Endothelial cell of hepatic sinusoid (primary cell): ENCODE measurements at regions not wholly inside any gene's neighbourhood (a gene's known extent, or its start where the extent isn't known, plus 50 kb on each side); places are given as distances from the start of the nearest gene placed in this dataset.

Source experiments
- in situ Hi-C: cut with HindIII; loops from 2 replicates; pipeline ENCODE4 v1.10.0; 2017; ENCODE audit warnings: low sequenced_read_pairs

GRCh38 chr6:95071464-95071863 lies 505.9 kb upstream of the MANEA start:
- in situ Hi-C loops, result no loop called here

GRCh38 chr6:95078457-95078856 lies 498.9 kb upstream of the MANEA start:
- in situ Hi-C loops, result no loop called here

- in situ Hi-C loops, result no loop called here
Observed at GRCh38 chr6:95081231-95081630, 496.1 kb upstream of the MANEA start.

GRCh38 chr6:95081949-95082348 lies 495.4 kb upstream of the MANEA start:
- in situ Hi-C loops, result no loop called here

GRCh38 chr6:95083506-95083905 lies 493.8 kb upstream of the MANEA start:
- in situ Hi-C loops, result no loop called here

- in situ Hi-C loops, result no loop called here
Observed at GRCh38 chr6:95084867-95085266, 492.5 kb upstream of the MANEA start.

GRCh38 chr6:95087394-95088097 lies 489.8 kb upstream of the MANEA start:
- in situ Hi-C loops, result no loop called here

GRCh38 chr6:95091823-95092436 lies 485.4 kb upstream of the MANEA start:
- in situ Hi-C loops, result no loop called here

GRCh38 chr6:95093154-95093553 lies 484.2 kb upstream of the MANEA start:
- in situ Hi-C loops, result no loop called here

GRCh38 chr6:95094751-95095663 lies 482.3 kb upstream of the MANEA start:
- in situ Hi-C loops, result no loop called here

- in situ Hi-C loops, result no loop called here
Observed at GRCh38 chr6:95095855-95096254, 481.5 kb upstream of the MANEA start.

GRCh38 chr6:95099410-95099809 lies 477.9 kb upstream of the MANEA start:
- in situ Hi-C loops, result no loop called here

- in situ Hi-C loops, result no loop called here
Observed at GRCh38 chr6:95109212-95109611, 468.1 kb upstream of the MANEA start.

- in situ Hi-C loops, result no loop called here
Observed at GRCh38 chr6:95110767-95111166, 466.6 kb upstream of the MANEA start.

GRCh38 chr6:95117236-95117635 lies 460.1 kb upstream of the MANEA start:
- in situ Hi-C loops, result no loop called here

- in situ Hi-C loops, result no loop called here
Observed at GRCh38 chr6:95119927-95120326, 457.4 kb upstream of the MANEA start.

GRCh38 chr6:95120984-95121383 lies 456.4 kb upstream of the MANEA start:
- in situ Hi-C loops, result no loop called here

GRCh38 chr6:95127261-95127660 lies 450.1 kb upstream of the MANEA start:
- in situ Hi-C loops, result no loop called here

GRCh38 chr6:95128439-95128838 lies 448.9 kb upstream of the MANEA start:
- in situ Hi-C loops, result no loop called here

- in situ Hi-C loops, result no loop called here
Observed at GRCh38 chr6:95128947-95129346, 448.4 kb upstream of the MANEA start.

GRCh38 chr6:95133578-95133977 lies 443.8 kb upstream of the MANEA start:
- in situ Hi-C loops, result no loop called here

GRCh38 chr6:95135182-95135581 lies 442.2 kb upstream of the MANEA start:
- in situ Hi-C loops, result no loop called here
